ENCODE measurements at regions not wholly inside any gene's neighbourhood (a gene's known extent, or its start where the extent isn't known, plus 50 kb on each side); places are given as distances from the start of the nearest gene placed in this dataset.
"Not testable (repeated sequence)": the region's sequence is repeated elsewhere in the genome, so short reads cannot be mapped to it uniquely, and the experiment has no call there.

DNA sequence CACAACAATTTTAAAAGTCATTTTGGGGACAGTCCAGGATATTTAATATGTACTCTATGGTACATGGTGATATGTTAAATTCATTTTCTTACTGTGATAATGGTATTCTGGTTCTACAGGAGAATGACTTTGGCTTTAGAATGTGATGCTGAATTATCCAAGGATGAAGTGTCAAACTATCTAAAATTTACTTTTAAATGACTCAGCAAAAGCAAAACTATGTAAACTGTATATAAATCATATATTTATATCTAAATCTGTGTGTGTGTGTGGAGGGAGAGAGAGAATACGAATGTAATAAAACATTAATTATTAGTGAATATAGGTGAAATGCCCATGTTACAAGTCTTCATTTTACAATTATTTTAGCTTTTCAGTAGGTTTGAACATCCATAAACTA lies 733.8 kb upstream of the CA10 start:
- Histone ChIP-seq H3K4me1 (ENCODE audit: control insufficient read depth in 2 of 2, insufficient read depth in 1 of 2, low read depth in 1 of 2, low read length in 2 of 2) (no peaks in the 10 kb centered on the region), H3K4me3 (ENCODE audit: low read length in 2 of 2) (no peak overlapping the region), H4K8ac (ENCODE audit: low read depth, low read length) (no peak overlapping the region), H3K79me1 (ENCODE audit: low read depth, low read length) (no peaks in the 10 kb centered on the region), H2AFZ (ENCODE audit: low read length) (no peak overlapping the region), H2BK120ac (ENCODE audit: low read depth, low read length) (no peak overlapping the region), H2BK12ac (ENCODE audit: low read length) (no peak overlapping the region), H3K27me3 (ENCODE audit: control insufficient read depth in 3 of 3, insufficient read depth in 3 of 3, low read depth in 1 of 3, low read length in 3 of 3) (no peaks in the 10 kb centered on the region), H2AK5ac (ENCODE audit: low read depth, low read length) (no peak overlapping the region), H3K23ac (ENCODE audit: low read depth, low read length, poor library complexity) (no peak overlapping the region), H3K14ac (ENCODE audit: low read length) (no peak overlapping the region), H4K91ac (ENCODE audit: low read depth, low read length, poor library complexity) (no peak overlapping the region), H3K9me3 (replicated peaks in 1 of 2; ENCODE audit: control insufficient read depth in 2 of 2, insufficient read depth in 1 of 2, low read depth in 1 of 2, low read length in 2 of 2) (no peaks in the 10 kb centered on the region), H2BK5ac (ENCODE audit: low read length) (no peak overlapping the region), H3K18ac (ENCODE audit: low read length) (no peak overlapping the region), H3K4me2 (ENCODE audit: insufficient read depth, low read length, poor library complexity, severe bottlenecking) (no peak overlapping the region), H3K9ac (ENCODE audit: low read depth, low read length, poor library complexity) (no peak overlapping the region), H3K36me3 (replicated peaks in 1 of 2; ENCODE audit: control insufficient read depth in 2 of 2, insufficient read depth in 2 of 2, low read length in 2 of 2) (no peaks in the 10 kb centered on the region), H2BK15ac (ENCODE audit: low read length) (no peak overlapping the region), H3K27ac (replicated peaks; ENCODE audit: low read length) (no peak overlapping the region), H3K4ac (ENCODE audit: low read length) (no peak overlapping the region)
- no peak for DNase-seq (ENCODE audit: low spot score)
- no CpG with 5 or more reads among the region's 1 CpG for WGBS, 2 donors (ENCODE audit: extremely low coverage in 2 of 2, insufficient read length in 2 of 2, insufficient replicate concordance in 1 of 2)

DNA sequence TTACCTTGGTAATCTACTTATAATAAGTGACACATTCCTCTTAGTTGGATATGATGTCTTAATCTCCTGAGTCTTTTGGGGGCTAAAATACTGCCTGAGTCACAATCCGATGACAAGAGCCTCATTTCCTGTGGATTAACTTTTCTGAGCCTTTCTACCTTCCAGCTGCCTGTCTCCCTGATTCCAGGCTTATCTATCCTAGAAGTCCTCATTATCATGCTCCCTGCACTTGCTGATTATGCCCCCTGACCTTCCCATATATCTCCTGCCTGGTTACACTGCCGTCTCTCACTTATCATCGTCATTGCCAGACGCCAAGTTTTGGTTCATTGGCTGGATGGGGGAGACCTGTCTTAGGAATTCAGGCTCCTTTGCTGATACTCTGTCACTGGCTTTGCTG lies 727.4 kb upstream of the CA10 start:
- H2BK15ac ChIP-seq (ENCODE audit: low read length): no peak overlapping the region
- no peak overlapping the region for H4K91ac ChIP-seq (ENCODE audit: low read depth, low read length, poor library complexity)
- no peak overlapping the region for H3K27ac ChIP-seq (replicated peaks; ENCODE audit: low read length)
- H2BK5ac ChIP-seq (ENCODE audit: low read length): no peak overlapping the region
- H4K8ac ChIP-seq (ENCODE audit: low read depth, low read length): no peak overlapping the region
- H3K4me1 ChIP-seq (ENCODE audit: control insufficient read depth in 2 of 2, insufficient read depth in 1 of 2, low read depth in 1 of 2, low read length in 2 of 2): no peaks in the 10 kb centered on the region
- H3K4me3 ChIP-seq (ENCODE audit: low read length in 2 of 2): no peak overlapping the region
- no peak overlapping the region for H2BK120ac ChIP-seq (ENCODE audit: low read depth, low read length)
- H3K4me2 ChIP-seq (ENCODE audit: insufficient read depth, low read length, poor library complexity, severe bottlenecking): no peak overlapping the region
- H3K9ac ChIP-seq (ENCODE audit: low read depth, low read length, poor library complexity): no peak overlapping the region
- no CpG with 5 or more reads among the region's 4 CpGs for WGBS, 2 donors (ENCODE audit: extremely low coverage in 2 of 2, insufficient read length in 2 of 2, insufficient replicate concordance in 1 of 2)
- no peak overlapping the region for H2AK5ac ChIP-seq (ENCODE audit: low read depth, low read length)
- no peaks in the 10 kb centered on the region for H3K9me3 ChIP-seq (replicated peaks in 1 of 2; ENCODE audit: control insufficient read depth in 2 of 2, insufficient read depth in 1 of 2, low read depth in 1 of 2, low read length in 2 of 2)
- H3K4ac ChIP-seq (ENCODE audit: low read length): no peak overlapping the region
- no peak overlapping the region for H3K14ac ChIP-seq (ENCODE audit: low read length)
- no peaks in the 10 kb centered on the region for H3K79me1 ChIP-seq (ENCODE audit: low read depth, low read length)
- no peak for DNase-seq (ENCODE audit: low spot score)
- no peak overlapping the region for H3K23ac ChIP-seq (ENCODE audit: low read depth, low read length, poor library complexity)
- no peaks in the 10 kb centered on the region for H3K36me3 ChIP-seq (replicated peaks in 1 of 2; ENCODE audit: control insufficient read depth in 2 of 2, insufficient read depth in 2 of 2, low read length in 2 of 2)
- no peak overlapping the region for H3K18ac ChIP-seq (ENCODE audit: low read length)
- H3K27me3 ChIP-seq (ENCODE audit: control insufficient read depth in 3 of 3, insufficient read depth in 3 of 3, low read depth in 1 of 3, low read length in 3 of 3): no peaks in the 10 kb centered on the region
- no peak overlapping the region for H2BK12ac ChIP-seq (ENCODE audit: low read length)
- H2AFZ ChIP-seq (ENCODE audit: low read length): no peak overlapping the region

DNA sequence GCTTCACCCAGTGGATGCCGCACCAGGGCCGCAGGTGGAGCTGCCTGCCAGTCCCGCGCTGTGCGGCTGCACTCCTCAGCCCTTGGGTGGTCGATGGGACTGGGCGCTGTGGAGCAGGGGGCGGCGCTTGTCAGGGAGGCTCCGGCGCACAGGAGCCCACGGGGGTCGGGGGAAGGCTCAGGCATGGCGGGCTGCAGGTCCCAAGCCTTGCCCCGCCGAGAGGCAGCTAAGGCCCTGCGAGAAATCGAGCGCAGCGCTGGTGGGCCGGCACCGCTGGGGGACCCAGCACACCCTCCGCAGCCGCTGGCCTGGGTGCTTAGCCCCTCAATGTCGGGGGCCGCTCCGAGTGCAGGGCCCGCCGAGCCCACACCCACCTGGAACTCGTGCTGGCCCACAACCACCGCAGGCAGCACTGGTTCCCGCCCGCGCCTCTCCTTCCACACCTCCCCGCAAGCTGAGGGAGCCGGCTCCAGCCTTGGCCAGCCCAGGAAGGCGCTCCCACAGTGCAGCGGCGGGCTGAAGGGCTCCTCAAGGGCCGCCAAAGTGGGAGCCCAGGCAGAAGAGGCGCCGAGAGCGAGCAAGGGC lies 725.5 kb upstream of the CA10 start:
- not testable (repeated sequence) for H2AFZ ChIP-seq (ENCODE audit: low read length); H3K79me1 ChIP-seq (ENCODE audit: low read depth, low read length); DNase-seq (ENCODE audit: low spot score); H3K18ac ChIP-seq (ENCODE audit: low read length); H3K36me3 ChIP-seq (replicated peaks in 1 of 2; ENCODE audit: control insufficient read depth in 2 of 2, insufficient read depth in 2 of 2, low read length in 2 of 2); H3K27ac ChIP-seq (replicated peaks; ENCODE audit: low read length); H3K4me2 ChIP-seq (ENCODE audit: insufficient read depth, low read length, poor library complexity, severe bottlenecking); H2AK5ac ChIP-seq (ENCODE audit: low read depth, low read length); H3K14ac ChIP-seq (ENCODE audit: low read length); H4K91ac ChIP-seq (ENCODE audit: low read depth, low read length, poor library complexity); H3K9ac ChIP-seq (ENCODE audit: low read depth, low read length, poor library complexity); H3K4me1 ChIP-seq (ENCODE audit: control insufficient read depth in 2 of 2, insufficient read depth in 1 of 2, low read depth in 1 of 2, low read length in 2 of 2); H3K27me3 ChIP-seq (ENCODE audit: control insufficient read depth in 3 of 3, insufficient read depth in 3 of 3, low read depth in 1 of 3, low read length in 3 of 3); H2BK5ac ChIP-seq (ENCODE audit: low read length); H4K8ac ChIP-seq (ENCODE audit: low read depth, low read length); H2BK12ac ChIP-seq (ENCODE audit: low read length); H3K23ac ChIP-seq (ENCODE audit: low read depth, low read length, poor library complexity); H2BK120ac ChIP-seq (ENCODE audit: low read depth, low read length); H2BK15ac ChIP-seq (ENCODE audit: low read length); H3K4ac ChIP-seq (ENCODE audit: low read length); H3K9me3 ChIP-seq (replicated peaks in 1 of 2; ENCODE audit: control insufficient read depth in 2 of 2, insufficient read depth in 1 of 2, low read depth in 1 of 2, low read length in 2 of 2); H3K4me3 ChIP-seq (ENCODE audit: low read length in 2 of 2)
- WGBS, 2 donors (ENCODE audit: extremely low coverage in 2 of 2, insufficient read length in 2 of 2, insufficient replicate concordance in 1 of 2): no CpG with 5 or more reads among the region's 43 CpGs

DNA sequence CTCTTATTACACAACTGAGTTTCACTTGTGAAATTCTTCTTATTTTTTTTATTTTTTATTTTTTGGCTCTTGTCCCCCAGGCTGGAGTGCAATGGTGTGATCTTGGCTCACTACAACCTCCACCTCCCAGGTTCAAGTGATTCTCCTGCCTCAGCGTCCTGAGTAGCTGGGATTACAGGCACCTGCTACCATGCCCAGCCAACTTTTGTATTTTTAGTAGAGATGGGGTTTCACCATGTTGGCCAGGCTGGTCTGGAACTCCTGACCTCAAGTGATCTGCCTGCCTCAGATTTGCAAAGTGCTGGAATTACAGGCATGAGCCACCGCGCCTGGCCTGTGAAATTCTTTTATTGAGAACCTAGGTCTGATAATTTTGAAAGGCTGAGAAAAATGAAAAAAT lies 688.3 kb upstream of the CA10 start:
- H2AFZ ChIP-seq (ENCODE audit: low read length); H3K27ac ChIP-seq (replicated peaks; ENCODE audit: low read length); H3K14ac ChIP-seq (ENCODE audit: low read length); H3K27me3 ChIP-seq (ENCODE audit: control insufficient read depth in 3 of 3, insufficient read depth in 3 of 3, low read depth in 1 of 3, low read length in 3 of 3); H3K4me1 ChIP-seq (ENCODE audit: control insufficient read depth in 2 of 2, insufficient read depth in 1 of 2, low read depth in 1 of 2, low read length in 2 of 2); H3K4me2 ChIP-seq (ENCODE audit: insufficient read depth, low read length, poor library complexity, severe bottlenecking); H3K4ac ChIP-seq (ENCODE audit: low read length); H2BK120ac ChIP-seq (ENCODE audit: low read depth, low read length); H2BK15ac ChIP-seq (ENCODE audit: low read length); H3K18ac ChIP-seq (ENCODE audit: low read length); H3K23ac ChIP-seq (ENCODE audit: low read depth, low read length, poor library complexity); H3K9ac ChIP-seq (ENCODE audit: low read depth, low read length, poor library complexity); H2AK5ac ChIP-seq (ENCODE audit: low read depth, low read length); H3K9me3 ChIP-seq (replicated peaks in 1 of 2; ENCODE audit: control insufficient read depth in 2 of 2, insufficient read depth in 1 of 2, low read depth in 1 of 2, low read length in 2 of 2); H2BK12ac ChIP-seq (ENCODE audit: low read length); H3K36me3 ChIP-seq (replicated peaks in 1 of 2; ENCODE audit: control insufficient read depth in 2 of 2, insufficient read depth in 2 of 2, low read length in 2 of 2); H3K79me1 ChIP-seq (ENCODE audit: low read depth, low read length); H4K91ac ChIP-seq (ENCODE audit: low read depth, low read length, poor library complexity); H3K4me3 ChIP-seq (ENCODE audit: low read length in 2 of 2); H2BK5ac ChIP-seq (ENCODE audit: low read length); DNase-seq (ENCODE audit: low spot score); H4K8ac ChIP-seq (ENCODE audit: low read depth, low read length): not testable (repeated sequence)
- WGBS, 2 donors (ENCODE audit: extremely low coverage in 2 of 2, insufficient read length in 2 of 2, insufficient replicate concordance in 1 of 2): no CpG with 5 or more reads among the region's 3 CpGs
